Epithelial cell of proximal tubule (primary cell): ENCODE measurements at regions not wholly inside any gene's neighbourhood (a gene's known extent, or its start where the extent isn't known, plus 50 kb on each side); places are given as distances from the start of the nearest gene placed in this dataset.

Experiments
- DNase-seq: peaks from one replicate; pipeline ENCODE4 v3.0.0-alpha.2; 2011; ENCODE audit warnings: low read depth
- H3K4me3 ChIP-seq: 2 replicates; pipeline ENCODE4 v1.5.1; 2011; ENCODE audit warnings: low read depth, mild to moderate bottlenecking, low read length
- TF ChIP-seq, protein P1 (sequence below): conservative IDR thresholded peaks from 2 replicates; pipeline ENCODE4 v1.5.1; 2012; ENCODE audit warnings: low read depth, mild to moderate bottlenecking, low read length

DNA sequence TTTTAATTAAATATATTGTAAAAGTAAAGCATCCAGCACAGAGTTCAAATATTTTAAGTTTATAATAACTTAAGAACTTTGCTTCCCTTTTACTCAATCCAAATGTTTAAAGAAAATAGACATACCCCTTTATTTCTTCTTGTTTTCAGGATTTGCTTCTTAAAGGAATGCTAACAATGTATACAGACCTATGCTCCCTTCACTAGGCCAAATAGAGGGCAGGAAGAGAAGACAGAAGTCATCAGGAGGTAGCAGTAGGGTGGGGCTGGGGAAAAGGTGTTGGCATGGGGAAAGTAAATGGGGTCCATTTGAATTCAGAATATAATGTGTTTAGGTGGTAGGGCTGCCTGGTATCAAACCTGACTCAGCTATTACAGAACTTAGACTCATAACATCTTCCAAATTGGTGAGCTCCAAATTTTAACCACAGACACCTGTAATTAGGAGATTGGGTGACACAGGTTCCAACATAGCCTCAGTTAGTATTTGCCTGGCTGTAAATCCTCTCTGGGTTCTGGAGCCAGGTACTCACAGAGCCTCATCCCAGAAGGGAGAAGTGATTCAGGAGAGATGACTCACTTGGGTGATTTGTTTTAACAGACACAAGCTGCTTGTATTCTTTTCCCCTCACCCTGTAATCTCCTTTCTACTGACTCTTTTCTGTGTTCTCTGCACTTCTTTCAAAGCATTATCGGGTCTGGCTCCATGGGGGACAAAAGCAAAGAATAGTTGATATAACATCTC lies 60.1 kb upstream of the DUSP10 start:
- H3K4me3 ChIP-seq = no peak overlapping the region
- TF ChIP-seq, protein P1, sequence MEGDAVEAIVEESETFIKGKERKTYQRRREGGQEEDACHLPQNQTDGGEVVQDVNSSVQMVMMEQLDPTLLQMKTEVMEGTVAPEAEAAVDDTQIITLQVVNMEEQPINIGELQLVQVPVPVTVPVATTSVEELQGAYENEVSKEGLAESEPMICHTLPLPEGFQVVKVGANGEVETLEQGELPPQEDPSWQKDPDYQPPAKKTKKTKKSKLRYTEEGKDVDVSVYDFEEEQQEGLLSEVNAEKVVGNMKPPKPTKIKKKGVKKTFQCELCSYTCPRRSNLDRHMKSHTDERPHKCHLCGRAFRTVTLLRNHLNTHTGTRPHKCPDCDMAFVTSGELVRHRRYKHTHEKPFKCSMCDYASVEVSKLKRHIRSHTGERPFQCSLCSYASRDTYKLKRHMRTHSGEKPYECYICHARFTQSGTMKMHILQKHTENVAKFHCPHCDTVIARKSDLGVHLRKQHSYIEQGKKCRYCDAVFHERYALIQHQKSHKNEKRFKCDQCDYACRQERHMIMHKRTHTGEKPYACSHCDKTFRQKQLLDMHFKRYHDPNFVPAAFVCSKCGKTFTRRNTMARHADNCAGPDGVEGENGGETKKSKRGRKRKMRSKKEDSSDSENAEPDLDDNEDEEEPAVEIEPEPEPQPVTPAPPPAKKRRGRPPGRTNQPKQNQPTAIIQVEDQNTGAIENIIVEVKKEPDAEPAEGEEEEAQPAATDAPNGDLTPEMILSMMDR = no peak
- DNase-seq = no peak

DNA sequence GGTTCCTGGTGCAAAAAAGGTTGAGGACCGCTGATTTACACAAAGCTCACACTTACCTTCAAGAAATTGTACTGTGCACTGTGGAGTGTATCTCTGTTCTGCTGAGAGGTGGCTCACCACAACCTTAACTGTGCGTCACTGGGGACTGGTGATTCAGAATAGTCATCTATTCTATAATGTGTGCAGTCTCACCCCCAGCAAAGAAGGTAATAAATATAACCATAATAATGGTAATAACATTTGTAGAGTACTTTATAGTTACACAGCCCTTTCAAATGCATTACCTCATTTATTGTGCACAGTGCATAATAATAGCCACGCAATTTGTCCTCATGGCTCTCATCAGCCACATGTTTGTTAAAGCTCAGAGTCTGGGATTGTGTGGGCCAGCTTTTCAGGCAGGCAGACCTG lies 59.4 kb upstream of the DUSP10 start:
- DNase-seq = no peak
- H3K4me3 ChIP-seq = no peak overlapping the region
- TF ChIP-seq, protein P1 = no peak

DNA sequence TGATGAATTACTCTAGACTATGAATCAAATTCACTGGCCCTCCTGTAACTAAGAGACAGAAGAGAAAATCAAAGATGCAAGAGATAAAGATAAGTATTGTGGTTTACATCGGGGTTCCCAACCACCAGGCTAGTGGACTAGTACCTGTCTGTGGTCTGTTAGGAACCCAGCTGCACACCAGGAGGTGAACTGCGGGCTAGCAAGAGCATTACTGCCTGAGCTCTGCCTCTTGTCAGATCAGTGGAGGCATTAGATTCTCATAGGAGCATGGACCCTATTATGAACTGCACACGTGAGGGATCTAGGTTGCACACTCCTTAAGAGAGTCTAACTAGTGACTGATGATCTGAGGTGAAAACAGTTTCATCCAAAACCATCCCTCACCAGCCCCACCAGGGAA lies 58.9 kb upstream of the DUSP10 start:
- TF ChIP-seq, protein P1 = no peak
- no peak for DNase-seq
- no peak overlapping the region for H3K4me3 ChIP-seq

DNA sequence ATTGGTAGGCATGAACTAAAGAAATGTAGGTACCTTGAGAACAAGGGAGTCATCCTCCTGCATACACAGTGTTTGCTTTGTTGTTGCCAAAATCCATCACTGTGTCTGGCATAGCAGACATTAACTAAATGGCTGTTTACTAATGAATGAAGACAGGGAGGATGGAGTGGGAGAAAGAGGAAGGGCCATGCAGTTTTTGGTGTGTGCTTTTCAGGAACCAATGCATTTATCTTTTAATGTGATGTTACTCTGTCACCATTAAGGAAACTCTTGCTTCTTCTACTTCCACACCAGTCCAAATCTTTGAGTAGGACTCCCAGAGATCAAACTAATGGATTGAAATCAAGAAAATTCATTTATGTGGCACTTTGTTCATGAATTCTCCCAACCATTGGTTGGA lies 55.6 kb upstream of the DUSP10 start:
- H3K4me3 ChIP-seq = no peak overlapping the region
- no peak for DNase-seq
- TF ChIP-seq, protein P1 = no peak

DNA sequence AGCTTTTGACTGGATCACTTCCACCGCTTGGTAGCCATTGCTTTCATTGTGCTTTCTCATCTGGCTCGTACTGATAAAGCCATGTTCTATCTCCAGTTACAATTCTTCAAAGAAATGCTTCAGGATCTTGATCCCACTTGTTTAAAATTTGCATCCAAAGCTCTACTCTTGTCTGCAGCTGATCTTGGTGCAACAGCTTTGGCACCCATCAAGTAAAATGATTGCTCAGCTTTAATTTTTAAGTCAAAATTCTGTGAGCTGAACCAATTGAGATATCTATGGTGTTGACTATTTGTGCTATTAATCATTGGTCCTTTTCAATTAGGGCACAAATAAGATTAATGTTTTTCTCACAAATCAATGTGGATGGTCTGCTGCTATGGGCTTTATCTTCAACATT lies 54.8 kb upstream of the DUSP10 start:
- TF ChIP-seq, protein P1 = no peak
- DNase-seq = no peak
- no peak overlapping the region for H3K4me3 ChIP-seq

DNA sequence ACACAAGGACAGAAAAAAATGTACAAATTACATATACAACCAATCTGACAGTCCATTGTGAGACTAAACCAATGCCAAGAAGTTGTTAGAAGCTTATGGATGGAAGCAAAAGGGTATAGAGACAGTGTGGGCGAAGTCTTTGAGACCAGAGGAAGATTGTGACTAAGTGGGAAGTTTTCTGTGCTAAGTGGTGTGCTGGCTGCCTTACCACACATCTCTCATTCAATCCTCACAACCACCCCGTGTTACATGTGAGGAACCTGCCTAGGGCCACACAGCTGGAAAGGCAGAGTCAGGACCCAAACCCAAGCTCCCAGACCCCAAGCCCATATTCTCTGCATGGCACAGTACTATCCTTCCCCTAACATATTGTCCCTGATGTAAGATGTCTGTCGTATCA lies 53.5 kb upstream of the DUSP10 start:
- DNase-seq = no peak
- TF ChIP-seq, protein P1 = no peak
- H3K4me3 ChIP-seq = no peak overlapping the region

DNA sequence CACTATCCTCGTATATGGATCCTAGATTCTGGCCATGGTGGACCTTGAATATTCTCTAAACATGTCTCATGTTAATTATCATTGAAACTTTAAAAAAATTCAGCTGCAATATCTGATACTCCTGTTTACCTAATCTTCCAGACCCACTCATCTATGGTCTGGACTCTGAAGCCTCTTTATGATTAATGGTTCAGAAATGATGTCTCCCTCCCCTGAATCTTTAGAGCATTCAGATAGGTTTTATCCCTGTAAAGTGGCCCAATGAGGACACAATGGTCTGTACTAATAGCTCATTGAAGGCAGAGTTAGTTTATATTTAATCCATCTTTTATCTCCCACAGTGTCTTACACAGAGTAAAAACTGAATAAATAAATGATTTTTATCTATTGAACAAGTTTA lies 53.0 kb upstream of the DUSP10 start:
- TF ChIP-seq, protein P1 = no peak
- DNase-seq = no peak
- no peak overlapping the region for H3K4me3 ChIP-seq
